Mucosa of stomach (tissue), 1 donor: ENCODE measurements at regions not wholly inside any gene's neighbourhood (a gene's known extent, or its start where the extent isn't known, plus 50 kb on each side); places are given as distances from the start of the nearest gene placed in this dataset.
"Not testable (repeated sequence)": the region's sequence is repeated elsewhere in the genome, so short reads cannot be mapped to it uniquely, and the experiment has no call there.

Experiments used
- H3K27me3 ChIP-seq: one replicate; pipeline ENCODE4 v1.7.0; 2013; ENCODE audit warnings: mild to moderate bottlenecking, low read length; ENCODE audit not compliant: control insufficient read depth, insufficient read depth
- H3K36me3 ChIP-seq: one replicate; pipeline ENCODE4 v1.7.0; 2013; ENCODE audit warnings: low read length; ENCODE audit not compliant: control insufficient read depth, insufficient read depth
- H3K4me1 ChIP-seq: one replicate; pipeline ENCODE4 v1.7.0; 2013; ENCODE audit warnings: mild to moderate bottlenecking, low read length; ENCODE audit not compliant: control insufficient read depth, insufficient read depth
- H3K4me3 ChIP-seq: one replicate; pipeline ENCODE4 v1.7.0; 2013; ENCODE audit warnings: low read length
- H3K9ac ChIP-seq: one replicate; pipeline ENCODE4 v1.7.0; 2013; ENCODE audit warnings: mild to moderate bottlenecking, low read length, moderate library complexity
- H3K9me3 ChIP-seq: one replicate; pipeline ENCODE4 v1.7.0; 2013; ENCODE audit warnings: mild to moderate bottlenecking, low read length, moderate library complexity; ENCODE audit not compliant: control insufficient read depth
- donor health status: Pancreatic carcinoma.

DNA sequence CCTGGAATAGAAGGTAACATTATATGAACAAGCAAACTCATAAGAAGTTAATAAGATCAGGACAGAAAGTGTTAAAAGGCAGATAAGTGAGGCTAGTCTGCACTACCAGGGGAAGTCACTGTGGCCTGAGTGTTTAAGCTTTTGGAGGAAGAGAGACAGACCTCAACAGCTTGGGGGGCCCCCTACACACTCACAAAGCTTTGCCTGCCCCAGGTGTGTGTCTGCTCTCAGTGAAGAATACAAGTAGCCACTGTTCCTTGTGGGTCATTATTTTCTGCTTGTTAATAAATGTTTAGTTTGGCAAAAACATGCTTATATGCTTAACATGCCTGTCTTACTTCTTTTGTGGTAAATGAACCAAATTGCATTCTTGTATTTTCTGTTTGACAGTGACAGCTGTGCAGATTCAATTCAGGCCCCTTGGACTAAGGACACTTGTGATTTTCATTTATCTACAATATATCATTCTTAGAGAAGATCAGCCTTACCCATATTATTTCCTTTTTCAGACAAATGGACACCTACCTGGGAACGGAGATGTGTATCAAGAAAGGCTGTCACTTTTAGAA is 50.7 kb upstream of the C12orf71 start:
- no peak overlapping the region for H3K9ac ChIP-seq

DNA sequence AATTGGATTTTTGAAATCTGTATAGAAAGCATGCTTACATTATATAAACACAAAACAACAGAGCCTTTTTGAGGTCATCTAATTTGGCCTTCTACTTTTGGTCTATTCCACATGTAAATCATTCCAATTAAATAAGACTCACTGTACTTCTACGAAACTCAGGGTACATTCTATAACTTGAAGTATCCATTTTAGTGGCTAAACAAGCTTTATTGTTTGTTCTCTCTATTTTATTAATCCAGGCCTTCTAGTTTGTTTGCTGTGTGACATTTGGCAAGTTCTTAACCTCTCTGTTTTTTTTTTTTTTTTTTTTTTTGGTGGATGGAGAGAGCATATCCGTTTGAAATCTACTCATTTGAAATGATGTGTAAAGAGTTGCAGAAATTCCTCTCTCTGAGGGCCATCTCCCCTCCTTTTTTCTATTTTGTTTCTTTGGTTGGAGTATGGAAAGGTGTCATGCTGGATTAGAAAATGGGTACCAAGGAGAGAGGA is 58.1 kb upstream of the C12orf71 start:
- H3K4me1 ChIP-seq, result no peaks in the 10 kb centered on the region
- no peaks in the 10 kb centered on the region for H3K36me3 ChIP-seq
- H3K9ac ChIP-seq, result no peak overlapping the region
- no peak overlapping the region for H3K4me3 ChIP-seq
- H3K27me3 ChIP-seq, result no peaks in the 10 kb centered on the region
- no peaks in the 10 kb centered on the region for H3K9me3 ChIP-seq

More for the DNA sequence above, 50.7 kb upstream of the C12orf71 start:
- no peaks in the 10 kb centered on the region for H3K36me3 ChIP-seq
- H3K27me3 ChIP-seq, result no peaks in the 10 kb centered on the region
- no peaks in the 10 kb centered on the region for H3K4me1 ChIP-seq
- no peak overlapping the region for H3K4me3 ChIP-seq
- H3K9me3 ChIP-seq, result no peaks in the 10 kb centered on the region

DNA sequence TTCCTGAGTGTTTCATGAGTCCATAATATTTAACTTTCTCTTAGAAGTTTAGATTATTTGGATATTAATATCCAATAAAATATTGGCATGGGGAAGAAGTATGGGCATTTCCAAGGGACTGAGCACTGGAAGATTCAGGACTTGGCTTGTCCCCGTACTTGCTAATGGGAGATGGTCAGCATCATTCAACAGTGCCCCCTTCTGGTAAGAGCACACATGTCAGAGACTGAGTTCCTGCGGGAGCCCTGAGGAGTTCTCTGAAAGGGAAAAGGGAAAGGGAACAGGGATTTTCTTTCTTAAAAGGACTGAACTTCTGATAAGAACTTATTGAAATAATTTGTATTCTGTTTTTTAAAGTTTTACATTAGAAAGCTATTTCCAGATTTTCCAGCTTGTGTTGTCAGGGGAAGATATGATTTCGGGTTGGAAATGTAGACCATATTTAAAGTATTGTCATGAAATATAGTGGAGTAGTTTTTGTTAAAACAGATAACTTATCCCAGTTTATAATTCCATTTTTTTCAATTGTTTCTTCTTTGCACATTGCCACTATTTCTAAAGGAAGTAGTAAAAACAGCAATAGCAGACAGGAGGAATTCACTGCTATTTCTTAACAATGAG is 59.8 kb upstream of the C12orf71 start:
- H3K4me3 ChIP-seq, result no peak overlapping the region
- no peak overlapping the region for H3K9ac ChIP-seq
- H3K4me1 ChIP-seq, result no peaks in the 10 kb centered on the region
- H3K27me3 ChIP-seq, result no peaks in the 10 kb centered on the region
- no peaks in the 10 kb centered on the region for H3K9me3 ChIP-seq
- no peaks in the 10 kb centered on the region for H3K36me3 ChIP-seq

DNA sequence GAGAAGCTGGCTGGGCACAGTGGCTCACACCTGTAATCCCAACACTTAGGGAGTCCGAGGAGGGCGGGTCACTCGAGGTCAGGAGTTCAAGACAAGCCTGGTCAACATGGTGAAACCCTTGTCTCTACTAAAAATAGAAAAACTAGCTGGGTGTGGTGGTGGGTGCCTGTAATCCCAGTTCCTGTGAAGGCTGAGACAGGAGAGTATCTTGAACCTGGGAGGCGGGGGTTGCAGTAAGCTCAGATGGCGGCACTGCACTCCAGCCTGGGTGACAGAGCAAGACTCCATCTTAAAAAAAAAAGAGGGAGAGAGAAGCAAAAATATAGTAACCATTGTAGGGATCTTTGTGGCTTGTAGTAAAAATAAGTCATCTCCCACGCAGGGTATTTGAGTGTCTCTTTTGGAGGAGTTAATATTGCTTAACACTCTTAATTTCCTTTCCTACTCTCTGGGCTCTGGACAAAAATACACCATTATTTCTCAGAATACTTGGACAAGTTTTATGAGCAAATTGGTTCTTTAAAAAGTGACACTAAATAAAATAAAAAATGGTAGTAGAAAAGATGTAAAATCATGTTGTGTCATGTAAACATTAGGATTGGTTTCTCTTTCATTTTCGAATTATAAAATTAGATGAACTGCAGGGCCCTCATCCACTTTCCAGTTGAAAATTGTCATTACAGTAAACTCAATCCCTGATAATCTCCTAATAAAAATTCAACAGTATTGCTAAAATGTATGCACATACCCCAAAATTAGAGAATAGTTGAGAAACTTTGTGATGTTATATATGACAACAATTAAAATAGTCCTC is 61.1 kb upstream of the C12orf71 start:
- Histone ChIP-seq H3K9me3 (no peaks in the 10 kb centered on the region), H3K9ac (no peak overlapping the region), H3K4me3 (no peak overlapping the region), H3K4me1 (no peaks in the 10 kb centered on the region), H3K27me3 (no peaks in the 10 kb centered on the region), H3K36me3 (no peaks in the 10 kb centered on the region)

DNA sequence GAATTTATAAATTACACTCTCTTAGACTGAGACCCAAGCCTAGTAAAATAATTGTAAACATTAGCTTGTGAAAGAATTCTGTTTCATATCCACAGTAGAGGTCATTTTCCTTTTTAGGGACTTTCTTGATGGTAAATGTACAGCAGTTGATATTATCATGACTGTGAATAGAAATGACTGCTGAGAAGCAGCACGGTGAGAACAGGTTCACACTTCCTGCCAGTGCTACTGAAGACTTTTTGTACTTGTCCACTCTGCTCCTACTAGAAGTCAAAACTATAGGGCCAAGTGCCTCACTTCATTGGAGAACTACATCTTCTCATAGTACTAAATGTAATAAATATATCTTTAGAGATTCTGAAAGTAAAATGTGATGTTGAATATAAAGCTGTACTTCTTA is 63.3 kb upstream of the C12orf71 start:
- not testable (repeated sequence) for H3K4me1 ChIP-seq, H3K27me3 ChIP-seq, H3K4me3 ChIP-seq, H3K9me3 ChIP-seq, H3K9ac ChIP-seq, H3K36me3 ChIP-seq

DNA sequence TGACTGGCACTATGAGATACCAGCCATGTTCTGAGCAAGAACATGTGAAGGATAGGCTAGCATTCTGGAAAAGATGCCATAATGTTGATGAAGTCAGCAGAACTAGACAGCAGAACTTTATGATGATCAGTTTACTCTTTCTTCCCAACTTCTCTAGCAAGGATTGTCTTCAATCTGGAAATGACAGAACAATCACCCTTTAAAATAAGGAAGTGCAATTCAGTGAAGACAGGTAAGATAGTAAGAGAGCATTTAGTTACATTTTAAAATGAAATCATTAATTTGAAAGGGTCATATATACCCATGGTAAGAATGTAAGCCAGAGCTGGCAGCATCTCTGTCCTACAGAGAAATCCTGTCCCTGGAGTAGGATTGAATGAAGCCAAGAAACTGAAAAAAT is 66.0 kb upstream of the C12orf71 start:
- H3K4me3 ChIP-seq, result no peak overlapping the region
- H3K36me3 ChIP-seq, result no peaks in the 10 kb centered on the region
- no peaks in the 10 kb centered on the region for H3K27me3 ChIP-seq
- H3K9me3 ChIP-seq, result no peaks in the 10 kb centered on the region
- no peak overlapping the region for H3K9ac ChIP-seq
- H3K4me1 ChIP-seq, result no peaks in the 10 kb centered on the region

DNA sequence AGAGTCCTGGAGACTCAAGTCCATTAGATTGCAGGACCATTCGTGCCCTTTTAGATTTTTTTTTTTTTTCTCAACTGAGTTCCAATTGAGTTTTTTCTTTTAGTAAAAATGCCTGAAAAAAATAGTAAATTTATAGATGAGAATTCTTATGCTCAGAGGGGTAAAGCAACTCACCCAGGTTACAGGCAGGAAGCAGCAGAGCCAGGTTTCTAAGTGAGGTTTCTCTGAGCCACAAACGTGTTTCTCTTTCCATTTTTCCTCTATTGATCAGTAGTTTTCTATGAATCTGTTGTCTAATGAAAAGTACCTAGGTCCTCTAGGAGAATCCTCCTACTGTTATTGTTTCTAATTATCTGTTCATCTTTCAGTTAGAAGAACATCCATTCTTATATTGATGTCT is 66.4 kb upstream of the C12orf71 start:
- H3K9me3 ChIP-seq, result no peaks in the 10 kb centered on the region

DNA sequence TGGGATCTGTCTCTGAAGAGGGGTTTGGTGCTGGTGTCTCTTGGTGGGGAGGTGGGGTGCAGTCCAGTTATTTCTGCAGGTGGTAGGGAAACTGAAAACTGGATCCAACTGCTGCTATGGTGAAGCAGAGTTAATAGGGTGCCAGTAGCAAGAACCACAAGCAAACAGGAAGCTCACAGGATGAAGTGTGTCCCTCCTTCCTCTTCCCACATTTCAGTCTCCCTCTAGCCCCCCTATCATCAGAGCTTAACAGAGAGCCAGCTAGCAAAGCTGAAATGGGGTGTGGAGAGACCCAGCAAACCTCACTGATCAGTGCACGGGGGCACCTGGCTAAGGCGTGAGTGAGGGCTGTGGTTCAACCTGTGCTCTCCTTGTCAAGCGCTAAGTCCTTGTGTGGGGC is 69.1 kb upstream of the C12orf71 start:
- H3K9ac ChIP-seq, result no peak overlapping the region
- H3K27me3 ChIP-seq, result no peaks in the 10 kb centered on the region
- no peaks in the 10 kb centered on the region for H3K36me3 ChIP-seq
- no peaks in the 10 kb centered on the region for H3K4me1 ChIP-seq
- no peaks in the 10 kb centered on the region for H3K9me3 ChIP-seq
- no peak overlapping the region for H3K4me3 ChIP-seq

More for the DNA sequence above, 66.4 kb upstream of the C12orf71 start:
- no peak overlapping the region for H3K9ac ChIP-seq
- no peak overlapping the region for H3K4me3 ChIP-seq
- no peaks in the 10 kb centered on the region for H3K27me3 ChIP-seq
- H3K4me1 ChIP-seq, result no peaks in the 10 kb centered on the region
- H3K36me3 ChIP-seq, result no peaks in the 10 kb centered on the region

DNA sequence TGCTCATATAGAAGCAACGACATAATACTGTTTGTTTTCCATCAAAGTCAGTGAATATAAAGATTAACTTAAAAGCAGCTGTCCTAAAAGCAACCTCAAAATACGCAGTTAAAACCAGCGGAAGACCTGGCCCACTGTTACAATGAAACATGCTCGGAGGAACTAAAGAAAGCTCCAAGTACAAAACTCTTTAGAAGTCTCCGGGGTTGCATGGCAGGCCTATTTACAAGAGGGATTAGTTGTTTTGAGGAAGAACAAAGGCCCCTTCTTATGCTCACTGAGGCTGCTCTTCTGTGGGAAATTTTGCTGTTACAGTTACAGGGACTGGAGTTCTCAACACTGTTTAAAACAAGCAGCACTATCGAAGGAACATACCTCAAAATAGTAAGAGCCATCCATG is 75.9 kb upstream of the C12orf71 start:
- Histone ChIP-seq H3K36me3 (no peaks in the 10 kb centered on the region), H3K4me1 (no peaks in the 10 kb centered on the region), H3K27me3 (no peaks in the 10 kb centered on the region), H3K4me3 (no peak overlapping the region), H3K9me3 (no peaks in the 10 kb centered on the region), H3K9ac (no peak overlapping the region)

DNA sequence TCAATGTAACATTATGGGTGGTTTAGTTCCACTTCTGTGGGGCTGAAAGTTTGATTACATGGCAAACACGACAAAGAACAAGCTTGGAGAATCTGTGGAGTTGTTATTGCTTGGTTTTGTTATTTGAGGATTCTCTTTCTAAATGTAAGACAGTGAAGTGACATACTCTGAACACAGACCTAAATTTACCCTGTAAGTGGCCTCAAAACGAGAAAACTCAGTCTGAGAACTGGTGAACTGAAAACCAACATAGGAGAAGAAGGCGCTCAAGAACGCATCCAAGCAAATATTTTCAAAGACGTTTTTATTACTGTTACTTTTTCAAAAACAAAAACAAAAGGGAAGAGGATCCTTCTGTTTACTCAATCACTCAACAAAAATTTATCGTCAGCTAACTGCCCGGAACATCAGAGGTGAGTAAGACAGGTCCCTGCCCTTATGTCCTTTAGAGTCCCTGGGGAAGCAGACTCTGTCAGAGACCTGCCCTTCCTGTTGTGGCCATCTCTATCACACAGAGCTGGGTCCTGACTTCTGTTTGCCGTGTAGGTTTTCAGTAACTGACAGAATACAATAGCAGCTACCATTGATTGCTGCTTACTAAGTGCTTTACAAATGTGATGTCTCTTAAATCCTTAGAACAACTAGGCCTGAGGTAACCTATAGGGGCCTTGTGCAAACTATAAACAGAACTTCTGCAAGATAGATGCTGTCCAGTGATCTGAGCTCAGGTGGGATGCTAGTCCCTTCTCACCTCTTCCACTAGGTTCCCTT is 79.3 kb upstream of the C12orf71 start:
- Histone ChIP-seq H3K36me3 (no peaks in the 10 kb centered on the region), H3K4me1 (no peaks in the 10 kb centered on the region), H3K9ac (no peak overlapping the region), H3K27me3 (no peaks in the 10 kb centered on the region), H3K9me3 (no peaks in the 10 kb centered on the region), H3K4me3 (no peak overlapping the region)

DNA sequence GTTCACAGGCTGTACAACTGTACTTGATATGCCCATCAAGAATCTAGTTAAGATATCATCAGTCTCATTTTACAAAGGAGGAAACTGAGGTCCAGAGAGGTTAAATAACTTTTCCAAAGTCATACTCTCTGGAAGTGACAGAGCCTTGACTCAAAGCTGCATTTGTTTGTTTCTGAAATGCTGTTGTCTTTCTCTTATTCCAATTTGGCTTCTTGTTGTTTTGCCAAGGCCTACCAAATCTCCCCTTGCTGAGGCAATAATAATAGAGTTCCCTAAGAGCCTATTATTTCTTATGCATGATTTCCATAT is 79.8 kb upstream of the C12orf71 start:
- Histone ChIP-seq H3K36me3 (no peaks in the 10 kb centered on the region), H3K4me1 (no peaks in the 10 kb centered on the region), H3K9ac (no peak overlapping the region), H3K9me3 (no peaks in the 10 kb centered on the region), H3K4me3 (no peak overlapping the region), H3K27me3 (no peaks in the 10 kb centered on the region)
